PC-9 (cell line): ENCODE measurements at regions not wholly inside any gene's neighbourhood (a gene's known extent, or its start where the extent isn't known, plus 50 kb on each side); places are given as distances from the start of the nearest gene placed in this dataset.

Experiments
- CTCF ChIP-seq: fragments of 200-600 bp; sonication (generic); conservative IDR thresholded peaks from 2 replicates; pipeline ENCODE4 v1.6.1; 2017; ENCODE audit warnings: mixed run types, antibody characterized with exemption, mild to moderate bottlenecking, moderate library complexity
- EZH2 ChIP-seq: fragments of 200-600 bp; sonication (generic); IDR thresholded peaks from 2 replicates; pipeline ENCODE4 v1.8.0; 2017; ENCODE audit warnings: antibody characterized with exemption, low read depth

- TF ChIP-seq CTCF: no peak
- no peak for TF ChIP-seq EZH2
Observed at GRCh38 chr2:185531721-185532120, 206.9 kb upstream of the FSIP2 start.
